ENCODE measurements at regions not wholly inside any gene's neighbourhood (a gene's known extent, or its start where the extent isn't known, plus 50 kb on each side); places are given as distances from the start of the nearest gene placed in this dataset.
"Not testable (repeated sequence)": the region's sequence is repeated elsewhere in the genome, so short reads cannot be mapped to it uniquely, and the experiment has no call there.

DNA sequence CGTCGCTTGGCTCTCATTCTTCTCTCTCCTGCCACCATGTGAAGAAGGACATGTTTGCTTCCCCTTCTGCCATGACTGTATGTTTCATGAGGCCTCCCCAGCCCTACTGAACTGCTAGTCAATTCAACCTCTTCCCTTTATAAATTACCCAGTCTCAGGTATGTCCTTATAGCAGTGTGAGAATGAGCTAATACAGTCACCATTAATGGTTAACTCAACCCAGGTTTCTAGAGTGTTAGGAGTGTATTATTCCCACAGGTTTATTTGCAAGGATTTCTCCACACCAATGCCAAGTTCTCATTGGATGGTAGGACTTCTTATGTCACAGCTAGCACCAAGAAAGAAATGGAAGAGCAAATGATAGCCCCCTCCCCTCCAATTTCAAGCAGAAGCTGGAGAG, 71.9 kb downstream of the DYNAP start:
- no peak for DNase-seq (ENCODE audit: low read depth in 3 of 3, low spot score in 1 of 3)

DNA sequence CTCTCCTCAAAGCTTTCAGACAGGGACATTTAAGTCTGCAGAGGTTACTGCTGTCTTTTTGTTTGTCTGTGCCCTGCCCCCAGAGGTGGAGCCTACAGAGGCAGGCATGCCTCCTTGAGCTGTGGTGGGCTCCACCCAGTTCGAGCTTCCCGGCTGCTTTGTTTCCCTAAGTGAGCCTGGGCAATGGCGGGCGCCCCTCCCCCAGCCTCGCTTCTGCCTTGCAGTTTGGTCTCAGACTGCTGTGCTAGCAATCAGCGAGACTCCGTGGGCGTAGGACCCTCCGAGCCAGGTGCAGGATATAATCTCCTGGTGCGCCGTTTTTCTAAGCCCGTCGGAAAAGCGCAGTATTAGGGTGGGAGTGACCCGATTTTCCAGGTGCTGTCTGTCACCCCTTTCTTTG, 78.7 kb downstream of the DYNAP start:
- DNase-seq (ENCODE audit: low read depth in 3 of 3, low spot score in 1 of 3), result not testable (repeated sequence)

DNA sequence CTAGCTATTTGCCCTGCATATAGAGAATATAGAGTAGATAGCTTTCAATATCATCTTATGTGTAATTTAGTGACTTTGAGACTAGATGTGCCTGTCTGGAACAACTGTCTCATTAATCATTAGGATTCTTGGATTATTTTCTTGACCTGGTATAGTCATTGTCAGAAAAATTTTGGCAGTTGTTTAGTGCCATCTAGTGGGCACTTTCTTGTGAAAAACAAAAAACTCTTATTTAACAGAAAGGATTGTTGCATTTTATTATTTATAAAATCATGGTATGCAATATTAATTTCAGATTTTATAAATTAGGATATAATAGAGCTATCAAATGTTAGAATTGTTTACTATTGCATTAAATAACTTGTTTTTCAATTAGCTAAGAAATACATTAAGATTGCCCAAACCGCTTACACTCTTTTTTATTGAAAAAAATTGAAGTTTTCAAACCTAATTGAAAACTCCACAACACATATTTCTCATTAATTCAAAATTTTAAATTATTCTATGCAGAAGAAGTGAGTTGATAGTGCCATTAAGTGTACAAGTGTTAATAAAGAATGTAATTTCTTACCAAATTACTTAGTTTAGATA, 80.3 kb downstream of the DYNAP start:
- DNase-seq (ENCODE audit: low read depth in 3 of 3, low spot score in 1 of 3), result no peak

DNA sequence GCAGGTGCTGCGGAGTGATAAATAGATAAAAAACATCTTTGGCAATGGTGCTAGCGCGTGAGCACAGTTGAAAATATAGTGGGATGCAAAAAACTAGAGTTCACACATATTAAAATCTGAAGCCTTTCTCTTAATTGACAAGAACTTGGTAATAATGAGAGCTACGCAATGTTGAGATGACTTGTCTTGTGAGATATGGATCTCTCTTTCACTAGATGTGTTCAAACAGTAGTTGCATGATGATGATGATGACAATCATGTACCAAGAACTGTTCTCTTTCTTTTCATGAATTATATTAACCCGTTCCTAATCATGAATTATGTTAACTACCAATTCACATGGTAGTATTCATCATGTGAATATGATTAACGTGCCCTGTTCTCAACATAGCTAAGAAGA, 81.1 kb downstream of the DYNAP start:
- DNase-seq (ENCODE audit: low read depth in 3 of 3, low spot score in 1 of 3), result no peak

DNA sequence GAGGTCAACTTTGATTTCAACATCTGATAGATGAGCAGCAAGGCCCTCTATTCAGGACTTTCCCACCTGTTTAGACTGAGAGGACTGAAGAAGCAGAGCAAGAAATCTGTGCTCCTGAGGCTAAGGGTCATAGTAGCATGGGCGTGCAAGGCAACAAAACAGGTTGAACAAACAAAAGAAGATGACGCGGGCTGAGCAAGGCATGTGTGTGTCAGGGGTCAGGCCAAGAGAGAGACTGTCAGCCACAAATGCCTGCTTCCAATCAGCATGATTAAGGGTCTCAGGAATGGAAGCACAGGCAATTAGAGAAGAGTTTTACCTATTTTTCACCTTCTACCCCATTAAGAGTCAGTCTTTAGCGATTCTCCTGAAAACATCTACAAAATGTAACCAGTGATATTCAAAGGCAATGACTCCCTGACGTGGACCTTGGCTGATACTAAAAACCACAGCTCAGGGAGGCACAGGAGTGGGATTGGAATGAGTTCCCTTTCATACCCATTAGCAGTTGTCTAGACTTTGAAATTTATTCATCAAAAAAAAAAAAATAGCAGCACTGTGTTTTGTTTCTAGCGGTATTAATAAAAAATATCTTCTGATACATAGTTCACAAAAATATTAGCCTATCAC, 81.9 kb downstream of the DYNAP start:
- no peak for DNase-seq (ENCODE audit: low read depth in 3 of 3, low spot score in 1 of 3)

DNA sequence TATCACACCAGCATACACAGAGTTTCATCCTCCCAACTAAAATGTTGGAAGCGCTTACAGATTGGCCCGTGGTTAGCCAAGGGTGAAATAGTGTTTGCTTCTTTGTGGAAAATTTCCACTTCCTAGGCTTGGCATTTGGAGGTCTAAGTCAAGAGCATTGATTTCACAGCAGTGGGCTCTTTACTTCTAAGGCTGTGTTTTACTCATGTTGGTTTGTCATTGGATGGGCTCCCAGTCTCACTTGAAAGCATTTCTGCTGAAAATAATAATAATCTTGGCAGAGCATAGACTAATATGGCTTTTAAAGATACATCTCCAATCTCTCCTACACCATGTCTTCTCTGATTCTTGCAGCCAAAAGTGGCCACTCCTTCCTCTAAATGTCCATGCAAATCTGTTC, 82.9 kb downstream of the DYNAP start:
- DNase-seq (ENCODE audit: low read depth in 3 of 3, low spot score in 1 of 3), result no peak

DNA sequence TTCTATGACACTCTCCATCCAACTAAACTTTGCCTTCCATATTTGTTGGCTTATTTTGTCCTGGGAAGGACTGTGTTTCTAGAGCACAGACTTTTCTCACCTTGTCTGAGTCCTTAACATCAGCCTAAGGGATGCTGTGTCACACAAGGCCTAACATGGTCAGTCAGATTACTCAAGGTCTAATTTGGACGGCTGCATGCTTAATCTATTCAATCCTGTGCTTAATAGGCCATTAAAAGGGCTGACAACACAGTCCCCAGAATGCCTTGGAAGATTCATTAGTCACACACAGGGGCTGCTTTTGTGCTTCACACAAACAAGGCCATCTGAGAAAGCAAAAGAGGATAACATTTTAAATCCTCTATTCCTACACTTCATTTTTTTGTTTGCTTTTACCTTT, 84.0 kb downstream of the DYNAP start:
- no peak for DNase-seq (ENCODE audit: low read depth in 3 of 3, low spot score in 1 of 3)

DNA sequence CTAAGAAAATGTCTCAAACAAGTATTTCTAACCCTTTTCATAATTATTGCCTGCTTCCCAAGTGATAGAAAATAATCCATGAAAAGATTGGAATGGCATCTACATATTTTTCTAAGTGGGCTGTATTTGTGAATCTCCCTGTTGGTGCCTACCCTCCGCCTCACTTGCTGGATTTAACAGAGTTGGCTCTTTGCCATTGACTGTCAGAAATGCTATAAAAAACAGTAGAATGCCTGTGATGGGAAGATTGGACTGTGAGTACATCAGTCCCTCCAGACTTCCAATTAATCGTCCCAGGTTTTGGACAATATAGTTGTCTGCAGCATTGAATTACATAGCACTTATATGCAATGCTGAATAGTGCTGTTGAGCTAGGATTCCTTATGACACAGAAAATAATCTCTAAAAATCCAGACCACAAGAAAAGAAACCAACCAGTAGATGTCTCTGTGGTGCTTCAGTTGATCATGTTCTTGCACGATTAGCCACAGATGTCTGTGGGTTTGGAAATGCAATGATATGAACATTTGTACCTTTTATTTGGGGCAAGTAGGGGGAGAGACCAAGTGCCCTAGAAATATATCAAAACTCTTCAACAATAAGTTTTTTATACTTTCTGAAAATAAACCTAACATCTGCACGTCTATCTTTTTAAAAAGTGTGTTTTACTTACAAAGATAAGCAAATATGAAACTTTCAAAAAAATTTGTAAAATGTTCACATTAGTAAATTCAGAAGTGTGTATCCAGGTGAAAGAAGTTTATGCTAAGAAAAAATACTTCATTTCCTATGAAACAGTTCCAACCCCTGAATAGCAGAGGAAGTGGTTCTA, 88.5 kb downstream of the DYNAP start:
- no peak for DNase-seq (ENCODE audit: low read depth in 3 of 3, low spot score in 1 of 3)

DNA sequence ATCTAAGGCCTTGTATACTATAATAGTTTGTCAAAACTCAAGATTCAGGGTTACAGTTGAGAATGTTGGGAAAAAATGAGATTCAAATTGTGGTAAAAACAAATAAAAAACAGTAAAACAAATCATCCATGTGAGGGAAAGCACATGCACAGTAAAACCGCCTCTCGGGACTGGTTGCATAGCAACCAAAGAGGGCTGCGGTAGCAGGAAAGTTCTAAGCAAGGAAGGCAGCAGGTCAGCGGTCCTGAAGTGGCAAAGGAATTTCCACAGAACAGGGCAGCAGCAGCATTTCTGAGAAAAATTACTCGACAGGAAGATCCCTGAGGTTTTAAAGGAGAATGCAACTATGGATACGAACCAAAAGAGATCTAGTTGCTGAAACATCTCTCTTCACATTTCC, 93.7 kb downstream of the DYNAP start:
- no peak for DNase-seq (ENCODE audit: low read depth in 3 of 3, low spot score in 1 of 3)

DNA sequence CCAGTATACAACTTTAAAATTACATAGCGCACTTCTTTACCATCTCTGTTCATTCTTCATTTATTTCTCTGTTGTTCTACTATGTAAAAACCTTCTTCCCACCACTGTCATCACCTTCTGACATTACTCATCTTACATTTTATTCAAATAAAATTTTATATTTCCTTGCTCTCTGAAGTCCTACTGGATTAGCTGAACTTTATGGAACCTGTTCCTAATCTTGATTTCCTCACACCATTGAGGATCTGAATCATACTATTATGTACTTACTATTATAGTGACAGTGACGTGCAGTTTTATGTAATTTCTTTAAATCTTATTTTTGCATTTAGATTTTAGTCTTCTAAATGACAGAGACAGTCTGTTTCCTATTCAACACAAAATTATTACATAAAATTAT, 98.3 kb downstream of the DYNAP start:
- no peak for DNase-seq (ENCODE audit: low read depth in 3 of 3, low spot score in 1 of 3)

DNA sequence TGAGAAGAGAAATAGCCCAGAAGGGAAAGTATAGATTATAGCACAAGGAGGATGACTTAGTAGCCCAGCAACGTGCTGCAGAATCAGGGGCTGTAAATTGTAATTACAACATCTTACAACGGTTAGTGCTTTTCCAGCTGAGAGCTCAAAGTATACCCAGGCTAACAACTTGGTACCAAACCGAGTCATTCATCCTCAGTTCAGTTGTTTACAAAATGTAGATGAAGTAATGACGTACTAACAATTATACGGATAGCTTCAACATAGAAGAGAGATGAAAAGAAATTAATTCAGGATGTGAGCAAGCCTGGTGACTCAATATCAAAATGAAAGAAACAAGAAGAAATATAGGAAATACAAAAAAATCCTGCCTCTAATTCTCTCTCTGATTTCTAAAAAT, 99.2 kb downstream of the DYNAP start:
- no peak for DNase-seq (ENCODE audit: low read depth in 3 of 3, low spot score in 1 of 3)

DNA sequence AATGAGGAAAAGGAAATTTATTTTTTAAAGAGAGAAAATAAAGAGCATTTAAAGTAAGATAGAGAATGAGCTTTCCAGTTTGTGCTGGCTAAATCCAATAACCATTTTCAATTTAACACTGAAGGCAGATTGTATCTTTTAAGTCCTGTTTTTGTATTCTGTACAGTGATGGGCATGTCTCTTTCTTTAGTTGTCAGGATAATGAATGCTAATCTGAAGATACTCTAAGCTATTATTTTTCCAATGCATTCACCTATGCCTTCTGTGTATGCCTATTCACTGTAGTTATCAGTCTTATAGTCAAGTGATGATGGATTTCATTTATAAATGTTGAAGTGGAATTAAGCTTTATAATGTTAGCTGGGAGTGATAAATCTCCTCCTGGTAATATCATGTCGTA, 101.4 kb downstream of the DYNAP start:
- no peak for DNase-seq (ENCODE audit: low read depth in 3 of 3, low spot score in 1 of 3)

DNA sequence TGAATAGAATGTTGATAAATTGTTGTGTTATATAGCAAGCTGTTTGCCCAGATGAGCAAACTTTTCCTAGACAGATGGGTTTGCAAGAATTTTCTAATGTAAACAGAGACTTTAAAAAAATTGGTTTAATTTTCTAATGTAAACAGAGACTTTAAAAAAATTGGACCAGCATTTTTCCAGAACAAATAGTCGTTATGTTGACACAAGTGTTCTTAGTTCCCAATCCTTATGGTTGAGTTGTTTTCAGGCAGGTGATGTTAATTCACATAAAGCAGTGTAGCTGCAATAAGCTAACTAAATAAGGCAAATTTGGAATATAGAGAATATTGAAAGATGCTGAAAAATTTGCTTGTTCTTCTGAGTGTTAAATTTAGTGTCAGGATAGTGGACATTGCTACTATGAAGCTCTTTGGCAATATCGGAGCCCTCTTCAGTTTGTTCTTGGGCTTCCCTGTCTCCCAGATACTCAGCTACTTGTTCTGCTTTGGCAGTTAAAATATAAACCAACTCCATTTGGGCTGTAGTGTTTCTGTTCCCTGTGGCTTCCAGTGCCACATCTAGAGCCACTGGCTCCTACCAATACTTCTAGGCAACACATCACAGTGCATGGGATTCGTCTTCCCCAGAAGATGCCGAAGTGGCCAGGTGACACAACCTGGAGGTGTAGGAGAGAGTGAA, 105.7 kb downstream of the DYNAP start:
- DNase-seq (ENCODE audit: low read depth in 3 of 3, low spot score in 1 of 3), result no peak

DNA sequence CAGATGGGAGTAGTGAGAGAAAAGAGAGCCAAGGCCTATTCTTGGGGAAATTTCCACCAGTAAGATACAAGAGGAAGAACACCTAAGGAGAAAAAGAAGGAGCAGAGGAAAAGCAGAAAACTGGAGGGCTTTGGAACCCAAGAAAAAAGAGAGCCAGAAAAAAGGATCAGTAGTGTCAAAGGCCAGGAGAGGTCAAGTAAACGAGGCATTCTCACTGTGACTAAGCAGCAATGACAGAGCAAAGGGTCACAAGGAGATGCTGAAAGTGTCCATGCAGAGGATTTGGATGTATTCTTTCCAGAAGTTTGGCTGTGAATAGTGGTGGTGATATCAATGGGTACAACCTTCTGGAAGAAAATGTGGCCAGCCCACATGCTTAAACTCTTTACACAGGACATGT, 109.5 kb downstream of the DYNAP start:
- no peak for DNase-seq (ENCODE audit: low read depth in 3 of 3, low spot score in 1 of 3)

DNA sequence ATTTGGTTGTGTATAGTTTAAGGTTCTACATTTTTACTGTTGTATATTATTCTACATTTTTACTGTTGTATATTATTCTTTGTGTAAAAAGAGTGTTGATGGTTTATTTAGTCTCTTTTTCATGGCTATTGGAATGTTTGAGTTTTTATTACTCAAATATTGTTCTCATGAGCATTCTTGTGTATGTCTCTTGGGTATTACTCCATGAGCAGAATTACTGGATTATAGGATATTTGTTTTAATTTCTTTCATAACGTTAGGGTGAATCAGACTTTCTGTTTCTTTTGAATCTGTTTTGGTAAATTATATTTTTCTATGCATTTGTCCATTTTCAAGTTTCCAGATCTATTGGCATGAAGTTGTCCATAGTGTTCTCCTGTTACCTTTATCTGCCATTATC, 111.6 kb downstream of the DYNAP start:
- no peak for DNase-seq (ENCODE audit: low read depth in 3 of 3, low spot score in 1 of 3)

DNA sequence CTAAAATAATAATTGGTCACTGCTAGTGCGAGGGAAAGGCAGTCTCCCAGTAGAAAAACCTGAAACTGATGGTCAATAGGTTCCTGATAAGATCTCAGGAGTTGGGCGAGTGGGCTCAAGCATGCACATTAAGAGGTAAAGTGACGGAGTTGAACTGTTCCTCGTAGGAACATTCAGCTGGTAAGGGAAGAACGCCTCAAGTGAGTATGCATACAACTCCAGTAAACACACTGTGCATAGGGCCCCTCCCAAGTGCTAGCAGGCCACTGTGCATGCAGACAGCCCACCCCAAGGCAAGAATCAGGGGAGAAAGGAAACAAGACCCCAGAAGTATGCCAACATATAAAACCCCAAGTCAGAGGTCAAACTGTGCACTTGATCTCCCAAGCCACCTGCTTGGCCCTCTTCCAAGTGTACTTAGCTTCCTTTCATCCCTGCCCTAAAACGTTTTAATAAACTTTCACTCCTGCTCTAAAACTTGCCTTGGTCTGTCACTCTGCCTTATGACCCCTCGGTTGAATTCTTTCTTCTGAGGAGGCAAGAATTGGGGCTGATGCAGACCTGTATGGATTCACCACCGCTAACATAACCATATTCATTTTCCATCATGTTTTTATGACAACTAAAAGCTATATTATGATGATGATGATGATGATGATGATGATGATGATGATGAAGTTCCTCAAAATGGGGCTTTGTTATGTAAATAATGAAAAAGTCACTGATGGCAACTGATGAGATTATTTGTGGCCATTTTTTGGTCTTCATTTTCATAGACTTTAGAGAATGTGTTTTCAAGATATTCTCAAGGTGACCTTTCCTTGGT, 118.0 kb upstream of the RAB27B start:
- no peak for DNase-seq (ENCODE audit: low read depth in 3 of 3, low spot score in 1 of 3)

DNA sequence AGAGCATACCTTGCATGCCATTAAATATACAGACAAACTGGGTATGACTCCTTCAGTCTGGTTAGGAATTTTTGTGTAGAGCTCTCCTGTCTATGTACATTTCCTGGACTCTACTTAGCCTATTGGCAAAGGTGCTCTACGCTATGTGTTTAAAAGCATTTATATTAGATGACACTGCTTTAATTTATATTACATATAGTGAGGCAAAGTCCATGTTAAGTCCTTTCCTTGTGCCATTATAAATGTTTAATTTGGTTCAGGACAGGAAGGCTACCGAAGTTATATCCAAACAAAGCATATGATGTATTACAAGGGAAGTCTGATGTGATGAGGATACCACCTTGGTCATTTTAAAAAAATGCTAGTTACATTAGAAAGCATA, 117.4 kb upstream of the RAB27B start:
- no peak for DNase-seq (ENCODE audit: low read depth in 3 of 3, low spot score in 1 of 3)

DNA sequence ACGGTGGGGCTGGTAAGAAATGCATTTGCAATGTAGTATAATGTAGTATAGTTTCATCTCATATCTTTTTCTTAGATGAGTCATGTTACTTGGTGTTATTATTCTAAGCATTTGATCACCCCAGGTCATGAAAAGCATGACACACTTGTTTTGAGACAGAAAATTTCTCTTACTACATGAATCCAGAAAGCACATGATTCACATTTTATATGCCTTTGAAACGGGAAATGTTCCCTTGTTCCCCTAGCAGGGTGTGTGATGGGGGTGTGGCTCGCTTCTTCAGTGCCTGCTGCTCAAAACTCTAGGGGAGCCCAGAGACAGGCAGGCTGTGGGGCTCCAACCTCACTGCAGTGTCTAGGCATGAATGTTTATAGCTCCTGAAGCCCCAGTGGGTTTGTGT, 116.0 kb upstream of the RAB27B start:
- DNase-seq (ENCODE audit: low read depth in 3 of 3, low spot score in 1 of 3), result no peak

DNA sequence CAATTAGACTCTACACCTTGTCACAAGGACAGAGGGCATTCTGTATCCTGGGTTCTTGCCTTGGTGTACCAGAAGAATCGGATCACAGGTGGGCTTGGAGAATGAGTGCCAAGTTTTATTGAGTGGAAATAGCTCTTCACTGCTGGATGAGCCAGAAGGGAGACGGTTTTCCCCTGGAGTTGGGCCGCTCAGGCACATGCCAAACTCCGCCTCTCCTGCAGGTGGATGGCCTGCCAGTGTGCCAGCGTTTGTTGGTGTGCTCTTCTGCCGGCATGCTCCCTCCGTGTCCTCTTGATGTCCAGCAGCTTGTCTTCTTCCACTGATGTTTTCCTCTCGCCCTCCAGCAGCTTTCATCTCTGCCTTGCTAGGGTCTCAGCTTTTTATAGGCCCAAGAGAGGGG, 115.5 kb upstream of the RAB27B start:
- DNase-seq (ENCODE audit: low read depth in 3 of 3, low spot score in 1 of 3), result no peak

DNA sequence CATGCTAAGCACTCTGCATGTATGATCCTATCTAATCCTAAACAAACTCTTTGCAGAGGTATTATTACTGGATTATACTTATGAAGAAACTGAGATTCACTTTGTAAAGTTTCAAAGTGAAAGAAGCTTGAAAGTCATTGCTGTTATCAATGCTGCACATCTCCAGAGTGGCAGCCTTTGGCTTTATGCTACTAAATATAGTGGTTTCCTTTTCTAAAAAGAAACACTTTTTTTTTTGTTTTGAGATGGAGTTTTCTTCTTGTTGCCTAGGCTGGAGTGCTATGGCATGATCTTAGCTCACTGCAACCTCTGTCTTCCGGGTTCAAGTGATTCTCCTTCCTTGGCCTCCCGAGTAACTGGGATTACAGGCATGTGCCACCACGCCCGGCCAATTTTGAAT, 114.9 kb upstream of the RAB27B start:
- no peak for DNase-seq (ENCODE audit: low read depth in 3 of 3, low spot score in 1 of 3)

DNA sequence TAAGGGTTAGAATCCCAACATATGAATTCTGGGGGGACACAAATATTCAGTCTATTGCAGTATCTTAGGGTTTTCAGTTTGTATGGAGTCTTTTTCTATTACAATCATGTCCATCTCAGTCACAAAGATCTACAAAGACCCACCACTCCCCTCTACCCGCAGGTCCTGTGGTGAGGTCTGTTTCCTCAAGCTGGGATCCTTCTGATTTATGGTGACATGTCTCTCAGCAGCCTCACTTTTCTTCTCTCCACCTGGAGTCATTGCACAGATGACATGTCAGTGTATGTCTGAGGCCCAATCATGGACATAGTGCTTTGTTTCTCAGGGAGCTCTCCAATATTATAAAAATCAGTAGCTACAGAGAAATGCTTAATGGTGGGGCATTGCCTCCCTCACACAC, 113.4 kb upstream of the RAB27B start:
- no peak for DNase-seq (ENCODE audit: low read depth in 3 of 3, low spot score in 1 of 3)
